ENCODE measurements at regions not wholly inside any gene's neighbourhood (a gene's known extent, or its start where the extent isn't known, plus 50 kb on each side); places are given as distances from the start of the nearest gene placed in this dataset.

DNA sequence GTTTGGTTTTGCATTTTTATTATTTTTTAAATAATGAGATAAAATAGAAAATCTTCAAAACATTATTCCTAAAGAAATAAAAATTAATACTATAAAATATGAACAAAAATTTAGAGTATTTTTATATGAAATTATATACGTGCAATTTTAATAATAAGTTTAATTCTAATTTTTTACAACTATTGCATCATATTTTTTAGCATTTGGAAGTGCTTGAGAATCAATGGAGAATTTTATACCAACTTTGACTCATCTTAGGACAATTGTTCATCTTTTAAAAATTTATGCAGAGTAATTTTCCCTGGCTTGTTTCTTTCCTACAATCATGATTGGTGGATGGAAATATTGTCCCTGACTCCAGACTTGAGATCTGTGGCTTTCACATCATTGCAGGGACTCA, 362.5 kb downstream of the MRPL39 start:
- TF ChIP-seq GATA2 (IDR thresholded peaks at IDR 0.05; ENCODE audit: low read depth, low read length) (no peak), GATA3 (IDR thresholded peaks at IDR 0.05; ENCODE audit: low read depth, low read length) (no peak)
